HEK293T (cell line): ENCODE measurements at regions not wholly inside any gene's neighbourhood (a gene's known extent, or its start where the extent isn't known, plus 50 kb on each side); places are given as distances from the start of the nearest gene placed in this dataset.

Source experiments
- ARNT ChIP-seq: fragments of 450-650 bp; IDR thresholded peaks from 2 replicates; pipeline ENCODE4 v1.6.1; 2017; ENCODE audit warnings: mild to moderate bottlenecking
- BHLHE40 ChIP-seq: fragments of 450-650 bp; IDR thresholded peaks from 2 replicates; pipeline ENCODE4 v1.6.1; 2016; ENCODE audit warnings: mild to moderate bottlenecking, moderate library complexity, borderline replicate concordance
- ELF4 ChIP-seq: fragments of 450-650 bp; IDR thresholded peaks from 2 replicates; pipeline ENCODE4 v1.6.1; 2017; ENCODE audit warnings: antibody characterized with exemption
- FOXA1 ChIP-seq: fragments of 450-650 bp; IDR thresholded peaks from 2 replicates; pipeline ENCODE4 v1.6.1; 2016; ENCODE audit warnings: mild to moderate bottlenecking
- FOXK2 ChIP-seq: fragments of 450-650 bp; IDR thresholded peaks from 2 replicates; pipeline ENCODE4 v1.6.1; 2016; ENCODE audit warnings: mild to moderate bottlenecking
- FOXM1 ChIP-seq: fragments of 450-650 bp; IDR thresholded peaks from 2 replicates; pipeline ENCODE4 v1.6.1; 2017; ENCODE audit warnings: mild to moderate bottlenecking, borderline replicate concordance
- HDGF ChIP-seq: fragments of 450-650 bp; IDR thresholded peaks from 2 replicates; pipeline ENCODE4 v1.6.1; 2017; ENCODE audit warnings: antibody characterized with exemption, borderline replicate concordance
- L3MBTL2 ChIP-seq: fragments of 450-650 bp; conservative IDR thresholded peaks from 2 replicates; pipeline ENCODE4 v1.6.1; 2016; ENCODE audit warnings: mild to moderate bottlenecking
- NFRKB ChIP-seq: fragments of 450-650 bp; IDR thresholded peaks from 2 replicates; pipeline ENCODE4 v1.6.1; 2016; ENCODE audit warnings: mild to moderate bottlenecking, moderate library complexity
- PKNOX1 ChIP-seq: fragments of 450-650 bp; IDR thresholded peaks from 2 replicates; pipeline ENCODE4 v1.6.1; 2016
- SP1 ChIP-seq: fragments of 450-650 bp; IDR thresholded peaks from 2 replicates; pipeline ENCODE4 v1.6.1; 2017
- SUZ12 ChIP-seq: fragments of 450-650 bp; IDR thresholded peaks from 2 replicates; pipeline ENCODE4 v1.6.1; 2016; ENCODE audit warnings: mild to moderate bottlenecking
- TARDBP ChIP-seq: fragments of 450-650 bp; IDR thresholded peaks from 2 replicates; pipeline ENCODE4 v1.6.1; 2016
- ZNF384 ChIP-seq: fragments of 450-650 bp; IDR thresholded peaks from 2 replicates; pipeline ENCODE4 v1.6.1; 2016

- no peak for TF ChIP-seq FOXA1
- TF ChIP-seq FOXK2 = no peak
- TF ChIP-seq FOXM1 = no peak
- no peak for TF ChIP-seq ELF4
- no peak for TF ChIP-seq NFRKB
- no peak for TF ChIP-seq TARDBP
- no peak for TF ChIP-seq SP1
- no peak for TF ChIP-seq L3MBTL2
- no peak for TF ChIP-seq ARNT
- TF ChIP-seq PKNOX1 = no peak
- no peak for TF ChIP-seq ZNF384
- no peak for TF ChIP-seq BHLHE40
- TF ChIP-seq SUZ12 = no peak
- TF ChIP-seq HDGF = no peak
These were observed 234.5 kb downstream of the KBTBD8 start for GRCh38 chr3:67232642-67233041.
